ENCODE measurements at regions not wholly inside any gene's neighbourhood (a gene's known extent, or its start where the extent isn't known, plus 50 kb on each side); places are given as distances from the start of the nearest gene placed in this dataset.

DNA sequence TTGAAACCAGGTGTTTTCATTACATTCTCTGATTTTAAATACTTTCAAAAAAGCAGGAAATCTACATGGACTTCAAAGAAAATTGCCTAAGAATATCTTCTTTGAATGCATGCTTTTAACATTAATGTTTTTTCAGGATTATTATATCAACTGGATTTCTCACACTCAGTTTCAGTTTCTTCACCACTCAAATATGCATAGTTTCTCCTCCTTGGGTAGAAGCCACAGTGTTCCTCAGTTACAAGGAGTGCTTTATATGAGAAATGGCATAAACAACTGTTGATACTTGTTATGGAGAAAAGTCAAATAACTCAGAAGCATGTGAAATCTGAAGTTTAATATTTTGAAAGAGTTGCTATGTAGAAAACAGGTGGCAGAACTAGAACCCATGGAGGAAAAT is 196.9 kb downstream of the DMRTA1 start:
- no peak for TF ChIP-seq CTCF (conservative IDR thresholded peaks at IDR 0.05; ENCODE audit: low read depth, low read length)
- no peak for TF ChIP-seq RAD21 (IDR thresholded peaks at IDR 0.05; ENCODE audit: low read length)
- TF ChIP-seq POLR2A (IDR thresholded peaks at IDR 0.05; ENCODE audit: low read depth, low read length), result no peak
- TF ChIP-seq FOS (IDR thresholded peaks at IDR 0.05; ENCODE audit: low read depth, low read length), result no peak
- no peak for TF ChIP-seq MXI1 (IDR thresholded peaks at IDR 0.05; ENCODE audit: borderline replicate concordance, low read depth, low read length)
- TF ChIP-seq SMC3 (IDR thresholded peaks at IDR 0.05; ENCODE audit: low read depth, low read length), result no peak
- no peak for TF ChIP-seq CEBPB (IDR thresholded peaks at IDR 0.05; ENCODE audit: low read depth, low read length)

Data from IMR-90 (cell line).